H1 (cell line): ENCODE measurements at regions not wholly inside any gene's neighbourhood (a gene's known extent, or its start where the extent isn't known, plus 50 kb on each side); places are given as distances from the start of the nearest gene placed in this dataset.

Experiments used
- TF ChIP-seq, protein P1 (sequence below): fragments of 300-600 bp; sonication (generic); IDR thresholded peaks from 2 replicates; pipeline ENCODE4 v1.7.1; 2012; ENCODE audit warnings: low read length, moderate library complexity, mild to moderate bottlenecking, inconsistent platforms; ENCODE audit not compliant: insufficient replicate concordance

DNA sequence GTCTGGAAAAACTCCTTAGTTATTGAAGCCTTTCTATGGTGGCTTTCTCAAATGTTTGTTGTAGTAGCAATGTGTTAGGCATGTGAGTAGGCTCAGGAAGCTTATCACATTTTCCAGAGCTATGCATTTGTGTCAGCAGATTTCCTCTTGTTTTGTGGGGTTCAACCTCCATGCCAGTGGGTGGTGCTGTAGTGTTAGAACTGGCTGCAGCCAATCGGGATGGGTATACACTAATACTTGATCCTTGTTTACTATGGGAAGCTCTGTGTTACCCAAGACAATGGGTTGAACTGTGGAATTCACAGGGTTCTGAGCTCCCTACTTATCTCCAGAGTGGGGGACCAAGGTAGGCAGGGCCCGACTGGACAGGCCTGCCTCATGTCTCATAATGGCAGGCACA is 348.5 kb upstream of the ADAMTS5 start (continued):
- TF ChIP-seq, protein P1, sequence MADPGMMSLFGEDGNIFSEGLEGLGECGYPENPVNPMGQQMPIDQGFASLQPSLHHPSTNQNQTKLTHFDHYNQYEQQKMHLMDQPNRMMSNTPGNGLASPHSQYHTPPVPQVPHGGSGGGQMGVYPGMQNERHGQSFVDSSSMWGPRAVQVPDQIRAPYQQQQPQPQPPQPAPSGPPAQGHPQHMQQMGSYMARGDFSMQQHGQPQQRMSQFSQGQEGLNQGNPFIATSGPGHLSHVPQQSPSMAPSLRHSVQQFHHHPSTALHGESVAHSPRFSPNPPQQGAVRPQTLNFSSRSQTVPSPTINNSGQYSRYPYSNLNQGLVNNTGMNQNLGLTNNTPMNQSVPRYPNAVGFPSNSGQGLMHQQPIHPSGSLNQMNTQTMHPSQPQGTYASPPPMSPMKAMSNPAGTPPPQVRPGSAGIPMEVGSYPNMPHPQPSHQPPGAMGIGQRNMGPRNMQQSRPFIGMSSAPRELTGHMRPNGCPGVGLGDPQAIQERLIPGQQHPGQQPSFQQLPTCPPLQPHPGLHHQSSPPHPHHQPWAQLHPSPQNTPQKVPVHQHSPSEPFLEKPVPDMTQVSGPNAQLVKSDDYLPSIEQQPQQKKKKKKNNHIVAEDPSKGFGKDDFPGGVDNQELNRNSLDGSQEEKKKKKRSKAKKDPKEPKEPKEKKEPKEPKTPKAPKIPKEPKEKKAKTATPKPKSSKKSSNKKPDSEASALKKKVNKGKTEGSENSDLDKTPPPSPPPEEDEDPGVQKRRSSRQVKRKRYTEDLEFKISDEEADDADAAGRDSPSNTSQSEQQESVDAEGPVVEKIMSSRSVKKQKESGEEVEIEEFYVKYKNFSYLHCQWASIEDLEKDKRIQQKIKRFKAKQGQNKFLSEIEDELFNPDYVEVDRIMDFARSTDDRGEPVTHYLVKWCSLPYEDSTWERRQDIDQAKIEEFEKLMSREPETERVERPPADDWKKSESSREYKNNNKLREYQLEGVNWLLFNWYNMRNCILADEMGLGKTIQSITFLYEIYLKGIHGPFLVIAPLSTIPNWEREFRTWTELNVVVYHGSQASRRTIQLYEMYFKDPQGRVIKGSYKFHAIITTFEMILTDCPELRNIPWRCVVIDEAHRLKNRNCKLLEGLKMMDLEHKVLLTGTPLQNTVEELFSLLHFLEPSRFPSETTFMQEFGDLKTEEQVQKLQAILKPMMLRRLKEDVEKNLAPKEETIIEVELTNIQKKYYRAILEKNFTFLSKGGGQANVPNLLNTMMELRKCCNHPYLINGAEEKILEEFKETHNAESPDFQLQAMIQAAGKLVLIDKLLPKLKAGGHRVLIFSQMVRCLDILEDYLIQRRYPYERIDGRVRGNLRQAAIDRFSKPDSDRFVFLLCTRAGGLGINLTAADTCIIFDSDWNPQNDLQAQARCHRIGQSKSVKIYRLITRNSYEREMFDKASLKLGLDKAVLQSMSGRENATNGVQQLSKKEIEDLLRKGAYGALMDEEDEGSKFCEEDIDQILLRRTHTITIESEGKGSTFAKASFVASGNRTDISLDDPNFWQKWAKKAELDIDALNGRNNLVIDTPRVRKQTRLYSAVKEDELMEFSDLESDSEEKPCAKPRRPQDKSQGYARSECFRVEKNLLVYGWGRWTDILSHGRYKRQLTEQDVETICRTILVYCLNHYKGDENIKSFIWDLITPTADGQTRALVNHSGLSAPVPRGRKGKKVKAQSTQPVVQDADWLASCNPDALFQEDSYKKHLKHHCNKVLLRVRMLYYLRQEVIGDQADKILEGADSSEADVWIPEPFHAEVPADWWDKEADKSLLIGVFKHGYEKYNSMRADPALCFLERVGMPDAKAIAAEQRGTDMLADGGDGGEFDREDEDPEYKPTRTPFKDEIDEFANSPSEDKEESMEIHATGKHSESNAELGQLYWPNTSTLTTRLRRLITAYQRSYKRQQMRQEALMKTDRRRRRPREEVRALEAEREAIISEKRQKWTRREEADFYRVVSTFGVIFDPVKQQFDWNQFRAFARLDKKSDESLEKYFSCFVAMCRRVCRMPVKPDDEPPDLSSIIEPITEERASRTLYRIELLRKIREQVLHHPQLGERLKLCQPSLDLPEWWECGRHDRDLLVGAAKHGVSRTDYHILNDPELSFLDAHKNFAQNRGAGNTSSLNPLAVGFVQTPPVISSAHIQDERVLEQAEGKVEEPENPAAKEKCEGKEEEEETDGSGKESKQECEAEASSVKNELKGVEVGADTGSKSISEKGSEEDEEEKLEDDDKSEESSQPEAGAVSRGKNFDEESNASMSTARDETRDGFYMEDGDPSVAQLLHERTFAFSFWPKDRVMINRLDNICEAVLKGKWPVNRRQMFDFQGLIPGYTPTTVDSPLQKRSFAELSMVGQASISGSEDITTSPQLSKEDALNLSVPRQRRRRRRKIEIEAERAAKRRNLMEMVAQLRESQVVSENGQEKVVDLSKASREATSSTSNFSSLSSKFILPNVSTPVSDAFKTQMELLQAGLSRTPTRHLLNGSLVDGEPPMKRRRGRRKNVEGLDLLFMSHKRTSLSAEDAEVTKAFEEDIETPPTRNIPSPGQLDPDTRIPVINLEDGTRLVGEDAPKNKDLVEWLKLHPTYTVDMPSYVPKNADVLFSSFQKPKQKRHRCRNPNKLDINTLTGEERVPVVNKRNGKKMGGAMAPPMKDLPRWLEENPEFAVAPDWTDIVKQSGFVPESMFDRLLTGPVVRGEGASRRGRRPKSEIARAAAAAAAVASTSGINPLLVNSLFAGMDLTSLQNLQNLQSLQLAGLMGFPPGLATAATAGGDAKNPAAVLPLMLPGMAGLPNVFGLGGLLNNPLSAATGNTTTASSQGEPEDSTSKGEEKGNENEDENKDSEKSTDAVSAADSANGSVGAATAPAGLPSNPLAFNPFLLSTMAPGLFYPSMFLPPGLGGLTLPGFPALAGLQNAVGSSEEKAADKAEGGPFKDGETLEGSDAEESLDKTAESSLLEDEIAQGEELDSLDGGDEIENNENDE: no peak
